ENCODE measurements at regions not wholly inside any gene's neighbourhood (a gene's known extent, or its start where the extent isn't known, plus 50 kb on each side); places are given as distances from the start of the nearest gene placed in this dataset.
"Not testable (repeated sequence)": the region's sequence is repeated elsewhere in the genome, so short reads cannot be mapped to it uniquely, and the experiment has no call there.

DNA sequence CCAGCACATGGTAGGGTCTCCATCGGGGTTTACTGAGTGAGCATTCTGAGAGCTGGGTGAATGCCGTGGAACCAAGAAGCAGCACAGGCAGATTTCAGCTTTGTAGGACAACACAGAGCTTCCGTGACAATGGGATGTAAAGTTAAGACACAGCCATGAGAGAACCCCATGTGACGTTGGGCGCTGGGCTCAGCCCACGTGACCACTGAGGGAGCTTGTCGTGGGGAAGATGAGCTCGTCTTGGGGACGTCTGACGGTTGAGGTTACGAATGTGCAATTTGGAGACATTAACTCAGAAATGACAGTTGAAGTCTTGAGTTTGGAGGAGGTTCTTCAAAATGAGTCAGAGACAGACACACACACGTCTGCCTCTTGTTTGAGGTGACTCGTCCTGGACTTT lies 51.5 kb upstream of the MUC20 start:
- DNase-seq (ENCODE audit: low spot score); intact Hi-C loops (cut with DNase I): not testable (repeated sequence)
- peak; percentile 8 for ATAC-seq

DNA sequence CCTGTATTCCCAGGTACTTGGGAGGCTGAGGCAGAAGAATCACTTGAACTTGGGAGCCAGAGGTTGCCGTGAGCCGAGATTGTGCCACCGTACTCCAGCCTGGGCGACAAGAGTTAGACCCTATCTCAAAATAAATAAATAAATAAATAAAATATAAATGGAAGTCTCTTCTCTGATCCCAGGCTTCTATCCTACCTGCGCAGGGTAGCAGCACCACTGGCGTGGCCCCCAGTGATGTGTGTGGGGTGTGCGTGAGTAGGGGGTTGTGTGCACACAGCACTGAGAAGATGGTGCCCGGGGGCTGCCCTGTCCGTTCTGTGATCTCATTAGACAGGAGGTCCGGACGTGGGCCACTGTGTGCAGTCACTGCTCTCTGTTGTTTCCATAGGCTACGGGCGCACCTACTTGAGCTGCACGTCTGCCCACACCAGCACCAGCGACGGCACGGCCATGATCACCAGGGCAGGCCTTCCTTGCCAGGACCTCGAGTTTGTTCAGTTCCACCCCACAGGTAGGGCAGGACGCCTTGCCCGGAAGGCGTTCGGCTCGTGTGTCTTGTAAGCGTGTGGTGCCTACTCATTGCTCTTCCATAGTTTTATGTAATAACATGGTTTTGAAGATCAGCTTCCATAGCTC lies 52.5 kb upstream of the MUC20 start:
- intact Hi-C loops (cut with DNase I); DNase-seq (ENCODE audit: low spot score): not testable (repeated sequence)
- ATAC-seq = peak; percentile 38

DNA sequence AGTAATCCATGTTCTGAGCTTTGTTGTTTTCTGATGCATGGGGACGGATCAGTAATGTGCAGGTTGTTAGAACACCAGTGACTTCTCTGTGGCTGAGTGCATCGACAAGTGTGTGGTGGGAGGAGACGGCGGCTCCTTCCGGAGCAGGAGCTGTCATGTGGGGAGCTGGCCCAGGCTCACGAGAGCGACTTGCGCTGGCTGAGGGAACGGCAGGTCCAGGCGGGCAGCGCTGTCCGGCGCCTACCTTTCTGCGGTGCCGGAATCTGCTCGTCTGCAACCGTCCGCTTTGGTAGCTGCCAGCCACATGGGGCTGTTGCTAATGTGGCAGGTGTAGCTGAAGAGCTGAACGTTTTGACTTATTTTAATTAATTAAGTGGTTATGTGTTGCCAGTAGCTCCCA lies 55.5 kb upstream of the MUC20 start:
- DNase-seq (ENCODE audit: low spot score); intact Hi-C loops (cut with DNase I): not testable (repeated sequence)
- ATAC-seq = peak; percentile 7

DNA sequence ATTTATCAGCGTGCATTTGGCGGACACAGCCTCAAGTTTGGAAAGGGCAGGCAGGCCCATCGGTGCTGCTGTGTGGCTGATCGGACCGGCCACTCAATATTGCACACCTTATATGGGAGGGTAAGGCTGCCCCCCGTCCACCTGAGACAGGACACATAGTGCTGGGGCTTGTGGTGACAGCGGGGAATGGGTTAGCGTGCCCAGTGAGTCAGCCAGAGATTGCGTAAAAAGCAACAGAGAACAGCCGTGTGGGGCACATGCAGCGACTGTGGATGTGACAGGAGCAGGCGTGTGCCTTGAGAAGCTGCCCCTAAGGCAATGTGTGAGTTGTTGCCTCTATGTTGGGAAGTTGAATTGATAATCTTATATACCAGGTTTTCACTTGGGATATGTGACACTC lies 56.6 kb upstream of the MUC20 start:
- DNase-seq (ENCODE audit: low spot score); intact Hi-C loops (cut with DNase I); ATAC-seq: not testable (repeated sequence)

DNA sequence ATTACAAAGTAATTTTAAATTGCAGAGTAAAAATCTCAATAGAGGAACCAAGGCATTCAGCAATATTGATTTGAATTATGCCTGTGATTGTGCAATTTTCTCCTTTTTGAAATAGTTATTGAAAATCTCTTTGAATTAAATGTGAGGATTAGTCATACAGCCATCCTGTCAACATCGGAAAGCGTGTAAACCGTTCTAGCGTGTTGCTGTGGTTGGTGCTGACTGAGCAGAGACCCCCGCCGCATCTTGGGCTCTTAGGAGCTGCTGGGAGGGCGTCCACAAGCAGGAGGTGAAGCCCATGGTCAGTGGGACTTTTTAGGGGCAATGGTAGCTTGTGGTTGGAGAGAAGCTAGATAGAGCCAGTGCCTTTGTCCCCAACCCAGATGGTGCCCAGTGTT lies 61.6 kb upstream of the MUC20 start:
- DNase-seq (ENCODE audit: low spot score); intact Hi-C loops (cut with DNase I); ATAC-seq: not testable (repeated sequence)

DNA sequence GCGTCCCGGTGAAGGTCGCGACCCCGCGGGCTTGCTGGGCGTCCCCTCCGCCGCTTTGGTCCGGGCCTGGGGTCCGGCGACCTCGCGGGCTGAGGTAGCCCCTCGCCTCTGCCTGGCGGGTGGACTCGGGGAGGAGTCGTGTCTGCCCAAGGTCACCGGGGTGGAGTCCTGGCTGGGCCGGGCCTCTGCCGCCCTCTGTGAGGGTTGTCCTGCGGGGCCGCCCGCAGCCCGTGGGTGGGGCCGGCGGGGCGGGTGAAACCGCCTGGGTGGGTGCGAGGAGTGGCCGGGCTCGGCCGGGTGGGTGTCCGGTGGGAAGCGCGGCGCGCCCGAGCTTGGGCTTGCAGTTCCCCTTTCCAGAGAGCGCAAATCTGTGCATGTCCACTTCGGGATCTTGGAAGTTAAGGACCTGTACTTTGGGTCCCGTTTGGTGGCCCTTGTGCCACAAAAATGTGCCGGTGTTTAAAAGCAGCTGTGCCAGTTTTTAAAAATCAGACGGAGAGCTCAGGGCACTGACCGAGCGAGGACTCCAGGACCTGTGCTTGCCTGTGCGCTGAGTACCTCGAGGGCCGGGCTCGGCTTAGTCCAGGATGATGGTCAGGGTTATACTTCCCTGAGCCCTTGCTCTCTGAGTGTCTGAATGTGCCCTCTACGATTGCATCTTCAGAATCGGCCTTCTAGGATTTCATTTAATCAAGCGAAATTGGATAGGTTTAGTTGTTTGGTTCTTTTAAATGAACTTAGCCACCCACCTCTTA lies 62.2 kb upstream of the MUC20 start:
- intact Hi-C loops (cut with DNase I) = not testable (repeated sequence)

DNA sequence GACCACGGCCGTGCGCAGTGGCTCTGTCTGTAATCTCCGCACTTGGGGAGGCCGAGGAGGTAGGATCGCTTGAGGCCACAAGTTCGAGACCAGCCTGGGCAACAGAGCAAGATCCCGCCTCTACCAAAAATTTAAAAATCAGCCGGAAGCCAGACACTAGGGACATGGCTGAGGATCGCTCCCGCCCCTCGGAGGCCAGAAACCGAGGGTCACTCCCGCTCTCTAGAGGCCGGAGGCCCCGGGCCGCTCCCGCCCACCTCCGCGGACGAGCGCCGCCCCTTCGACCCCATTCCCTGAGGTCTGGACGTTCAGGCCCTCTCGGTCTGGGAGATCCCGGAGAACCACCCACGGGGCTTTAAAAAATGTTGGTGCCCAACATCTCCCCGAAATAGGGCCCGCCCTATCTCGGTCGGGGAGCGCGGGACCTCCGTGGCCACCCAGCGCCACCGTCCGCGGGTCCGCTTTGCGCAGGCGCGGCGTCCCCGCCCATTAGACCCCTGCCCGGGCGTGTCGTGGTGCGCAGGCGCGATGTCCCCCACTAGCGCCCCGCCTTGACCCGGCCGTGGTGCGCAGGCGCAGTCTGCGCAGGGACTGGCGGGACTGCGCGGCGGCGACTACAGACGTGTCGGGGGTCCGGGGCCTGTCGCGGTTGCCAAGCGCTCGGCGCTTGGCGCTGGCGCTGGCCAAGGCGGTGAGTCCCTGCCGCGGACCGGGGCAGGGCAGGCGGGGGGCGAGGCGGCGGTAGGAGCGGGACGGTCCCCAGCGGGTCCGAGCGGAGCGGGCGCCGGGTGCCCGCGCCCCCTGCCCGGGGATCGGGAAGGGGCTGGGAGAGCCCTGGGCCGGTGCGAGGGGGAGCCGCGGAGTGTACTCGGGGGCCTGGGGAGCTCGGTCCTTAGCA lies 63.1 kb upstream of the MUC20 start:
- intact Hi-C loops (cut with DNase I) = not testable (repeated sequence)
- DNase-seq (ENCODE audit: low spot score) (peak; percentile 95), ATAC-seq (peak; percentile 97)

More for the DNA sequence above, 62.2 kb upstream of the MUC20 start:
- peak; percentile 75 for ATAC-seq
- not testable (repeated sequence) for DNase-seq (ENCODE audit: low spot score)

DNA sequence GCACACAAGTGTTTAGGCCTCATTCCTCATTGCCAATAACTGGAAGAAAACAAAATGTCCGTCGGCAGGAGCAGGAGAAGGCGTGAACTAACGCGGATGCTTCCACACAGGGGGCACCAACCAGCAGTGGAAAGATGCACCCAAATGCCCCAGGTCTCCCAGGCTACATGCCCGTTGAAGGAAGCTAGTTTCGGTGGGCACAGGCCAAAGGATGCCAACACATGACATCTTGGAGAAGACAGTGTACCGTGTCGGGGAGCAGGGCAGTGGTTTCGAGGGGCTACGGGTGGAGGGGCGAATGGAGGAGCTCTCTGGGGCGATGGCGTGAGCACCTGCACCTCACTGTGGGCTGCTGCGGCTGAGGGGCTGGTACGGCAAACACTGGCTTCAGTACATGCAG lies 64.7 kb upstream of the MUC20 start:
- intact Hi-C loops (cut with DNase I); ATAC-seq; DNase-seq (ENCODE audit: low spot score): not testable (repeated sequence)

DNA sequence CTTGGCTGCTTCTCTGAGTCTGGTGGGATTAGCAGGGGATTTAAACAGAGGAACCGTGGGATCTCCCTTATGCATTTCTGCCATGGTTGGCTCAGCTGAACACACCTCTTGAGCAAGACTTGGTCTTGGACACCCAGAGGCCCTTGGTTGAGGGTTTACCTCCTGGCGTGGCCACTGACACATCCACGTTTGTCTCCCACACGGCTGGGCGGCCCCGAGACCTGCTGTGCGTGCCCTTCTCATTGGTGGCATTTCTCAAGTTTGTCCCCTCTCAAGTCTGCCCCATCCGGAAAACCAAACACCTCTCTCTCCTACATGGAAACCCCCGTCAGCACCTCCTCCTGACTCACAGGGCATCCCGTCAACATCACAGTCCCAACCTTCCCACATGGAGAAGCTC lies 66.0 kb upstream of the MUC20 start:
- ATAC-seq; intact Hi-C loops (cut with DNase I): not testable (repeated sequence)

DNA sequence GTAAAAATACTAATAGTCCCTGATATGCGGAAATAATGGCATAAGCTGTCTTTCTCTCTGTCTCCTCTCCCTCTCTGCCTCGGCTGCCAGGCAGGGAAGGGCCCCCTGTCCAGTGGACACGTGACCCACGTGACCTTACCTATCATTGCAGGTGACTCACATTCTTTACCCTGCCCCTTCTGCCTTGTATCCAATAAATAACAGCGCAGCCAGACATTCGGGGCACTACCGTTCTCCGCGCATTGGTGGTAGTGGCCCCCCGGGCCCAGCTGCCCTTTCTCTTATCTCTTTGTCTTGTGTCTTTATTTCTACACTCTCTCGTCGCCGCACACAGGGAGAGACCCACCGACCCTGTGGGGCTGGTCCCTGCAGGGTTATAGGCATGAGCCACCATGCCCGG lies 66.6 kb upstream of the MUC20 start:
- ATAC-seq; DNase-seq (ENCODE audit: low spot score); intact Hi-C loops (cut with DNase I): not testable (repeated sequence)

More for the DNA sequence above, 66.0 kb upstream of the MUC20 start:
- not testable (repeated sequence) for DNase-seq (ENCODE audit: low spot score)

DNA sequence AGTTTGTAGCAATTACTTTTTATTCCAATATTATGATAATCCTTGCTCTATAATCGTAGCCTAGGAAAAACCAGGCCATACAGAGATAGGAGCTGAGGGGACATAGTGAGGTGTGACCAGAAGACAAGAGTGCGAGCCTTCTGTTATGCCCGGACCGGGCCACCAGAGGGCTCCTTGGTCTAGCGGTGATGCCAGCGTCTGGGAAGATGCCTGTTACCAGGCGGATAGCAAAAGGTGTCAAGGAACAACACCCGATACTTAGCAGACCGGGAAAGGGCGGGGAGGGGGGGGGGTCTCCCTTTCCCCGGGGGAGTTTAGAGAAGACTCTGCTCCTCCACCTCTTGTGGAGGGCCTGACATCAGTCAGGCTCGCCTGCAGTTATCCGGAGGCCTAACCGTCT lies 67.1 kb upstream of the MUC20 start:
- not testable (repeated sequence) for DNase-seq (ENCODE audit: low spot score)

DNA sequence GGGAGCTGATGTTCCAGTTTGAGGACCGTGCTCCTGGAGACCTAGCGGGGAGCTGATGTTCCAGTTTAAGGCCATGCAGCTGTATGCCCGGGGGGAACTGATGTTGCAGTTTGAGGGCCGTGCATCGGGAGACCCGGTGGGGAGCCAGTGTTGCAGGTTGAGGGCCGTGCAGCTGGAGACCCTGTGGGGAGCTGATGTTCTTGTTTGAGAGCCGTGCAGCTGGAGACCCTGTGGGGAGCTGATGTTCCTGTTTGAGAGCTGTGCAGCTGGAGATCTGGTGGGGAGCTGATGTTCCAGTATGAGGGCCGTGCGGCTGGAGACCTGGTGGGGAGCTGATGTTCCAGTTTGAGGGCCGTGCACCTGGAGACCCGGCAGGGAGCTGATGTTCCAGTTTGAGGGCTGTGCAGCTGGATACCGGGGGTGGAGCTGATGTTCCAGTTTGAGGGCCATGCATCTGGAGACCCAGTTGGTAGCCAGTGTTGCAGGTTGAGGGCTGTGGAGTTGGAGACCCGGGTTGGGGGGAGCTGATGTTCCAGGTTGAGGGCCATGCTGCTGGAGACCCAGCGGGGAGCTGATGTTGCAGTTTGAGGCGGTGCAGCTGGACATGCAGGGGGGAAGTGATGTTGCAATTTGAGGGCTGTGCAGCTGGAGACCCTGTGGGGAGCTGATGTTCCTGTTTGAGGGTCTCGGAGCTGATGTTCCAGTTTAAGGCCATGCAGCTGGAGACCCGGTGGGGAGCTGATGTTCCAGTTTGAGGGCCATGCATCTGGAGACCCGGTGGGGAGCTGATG lies 64.4 kb upstream of the APOD start:
- DNase-seq (ENCODE audit: low spot score); intact Hi-C loops (cut with DNase I): not testable (repeated sequence)
- peak; percentile 30 for ATAC-seq

More for the DNA sequence above, 67.1 kb upstream of the MUC20 start:
- intact Hi-C loops (cut with DNase I) = not testable (repeated sequence)
- peak; percentile 50 for ATAC-seq

DNA sequence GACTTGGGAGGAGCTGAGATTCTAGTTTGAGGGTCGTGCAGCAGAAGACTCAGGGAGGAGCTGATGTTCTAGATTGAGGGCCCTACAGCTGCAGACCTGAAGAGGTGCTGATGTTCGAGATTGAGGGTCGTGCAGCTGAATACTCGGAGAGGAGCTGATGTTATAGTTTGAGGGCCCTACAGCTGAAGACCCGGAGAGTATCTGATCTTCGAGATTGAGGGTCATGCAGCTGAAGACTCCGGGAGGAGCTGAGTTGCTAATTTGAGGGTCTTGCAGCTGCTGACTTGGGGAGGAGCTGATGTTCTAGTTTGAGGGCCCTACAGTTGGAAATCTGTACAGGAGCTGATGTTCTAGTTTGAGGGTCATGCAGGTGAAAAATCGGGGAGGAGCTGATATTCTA lies 62.1 kb upstream of the APOD start:
- ATAC-seq; intact Hi-C loops (cut with DNase I); DNase-seq (ENCODE audit: low spot score): not testable (repeated sequence)

DNA sequence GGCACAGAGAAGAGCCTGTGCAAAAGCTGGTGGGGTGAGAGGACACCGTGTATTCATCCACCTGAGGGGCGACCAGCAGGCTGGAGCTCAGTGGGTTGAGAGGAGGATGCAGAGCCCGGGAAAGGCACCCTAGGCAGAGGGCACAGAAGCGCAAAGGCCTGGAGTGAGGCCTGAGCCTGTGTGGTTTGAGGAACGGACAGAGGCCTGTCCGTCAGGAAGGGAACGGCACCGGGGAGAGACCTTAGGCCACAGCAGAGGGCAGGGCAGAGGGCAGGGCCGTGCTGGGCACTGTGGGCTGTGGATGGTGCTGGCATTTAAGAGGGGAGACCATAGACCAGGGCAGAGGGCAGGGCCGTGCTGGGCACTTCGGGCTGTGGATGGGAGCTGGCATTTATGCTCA lies 59.5 kb upstream of the APOD start:
- DNase-seq (ENCODE audit: low spot score); intact Hi-C loops (cut with DNase I); ATAC-seq: not testable (repeated sequence)

DNA sequence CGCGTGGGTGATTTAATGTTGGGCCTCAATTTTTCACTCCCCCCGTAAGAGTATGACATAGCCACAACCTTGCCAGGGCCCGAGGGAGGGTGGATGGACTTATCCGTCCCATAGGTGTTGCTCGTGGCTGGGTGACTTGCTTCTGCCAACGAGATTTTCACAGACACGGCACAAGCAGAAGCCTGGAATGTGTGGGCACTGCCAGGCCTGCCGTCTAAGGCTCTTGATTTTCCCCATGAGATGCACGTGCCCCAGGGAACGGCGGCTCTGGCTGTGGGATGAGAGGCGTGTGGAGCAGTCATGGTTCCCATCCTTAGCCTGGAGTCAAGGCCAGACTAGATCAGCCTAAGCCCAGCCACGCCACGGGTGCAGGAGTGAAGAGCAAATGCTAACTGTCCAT lies 58.6 kb upstream of the APOD start:
- DNase-seq (ENCODE audit: low spot score); ATAC-seq; intact Hi-C loops (cut with DNase I): not testable (repeated sequence)

DNA sequence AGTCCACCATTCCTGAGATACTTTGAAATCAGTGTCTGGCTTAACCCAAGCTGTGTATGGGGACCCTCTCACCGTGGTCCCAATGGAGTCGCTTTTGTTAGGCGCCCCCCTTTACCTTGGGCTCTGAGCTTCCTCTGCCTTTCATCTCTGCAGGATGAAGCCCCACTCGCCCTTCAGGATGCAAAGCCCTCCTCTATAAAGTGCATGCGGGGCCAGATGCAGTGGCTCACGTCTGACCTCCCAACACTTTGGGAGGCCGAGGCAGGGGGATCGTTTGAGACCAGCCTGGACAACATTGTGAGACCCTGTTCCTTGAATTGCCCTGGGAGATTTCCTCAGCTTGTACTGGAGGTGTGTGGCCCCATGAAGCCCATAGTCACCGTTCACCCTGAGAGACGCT lies 54.7 kb upstream of the APOD start:
- DNase-seq (ENCODE audit: low spot score); ATAC-seq; intact Hi-C loops (cut with DNase I): not testable (repeated sequence)

DNA sequence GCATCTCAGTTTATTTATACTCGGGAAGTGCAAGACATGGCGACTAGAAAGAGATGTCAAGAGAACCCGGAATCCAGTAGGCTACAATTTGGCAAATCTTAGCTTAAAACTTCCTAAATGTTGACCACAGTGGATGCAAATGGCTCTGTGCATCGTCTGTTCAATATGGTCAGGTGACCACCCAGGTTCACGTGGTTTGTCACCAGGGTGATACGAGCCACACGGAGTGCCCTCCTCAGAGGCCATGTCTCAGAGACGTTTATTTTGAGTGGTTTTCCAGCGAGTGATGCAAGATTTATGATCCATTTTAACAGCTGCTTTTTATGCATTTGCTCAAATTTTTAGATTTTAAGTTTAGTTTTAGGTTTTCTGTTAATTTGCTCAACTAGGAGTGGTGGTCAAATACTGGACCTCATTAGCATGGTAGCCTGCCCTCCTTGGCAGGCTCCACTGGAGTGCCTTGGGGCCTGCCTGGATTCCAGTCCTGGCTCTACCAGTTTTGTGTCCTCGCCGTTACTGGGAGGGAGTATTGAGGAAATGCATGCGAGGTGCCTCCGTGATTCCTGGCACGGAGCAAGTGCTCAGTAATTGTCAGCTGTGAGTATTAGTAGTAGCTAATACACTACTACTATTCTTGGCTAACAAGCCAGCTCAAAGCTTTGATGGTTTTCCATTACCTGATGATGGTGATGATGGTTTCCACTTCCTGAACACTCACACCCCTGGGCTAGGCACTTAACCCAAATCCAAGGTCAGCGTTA lies 53.9 kb upstream of the APOD start:
- intact Hi-C loops (cut with DNase I); ATAC-seq; DNase-seq (ENCODE audit: low spot score): not testable (repeated sequence)

DNA sequence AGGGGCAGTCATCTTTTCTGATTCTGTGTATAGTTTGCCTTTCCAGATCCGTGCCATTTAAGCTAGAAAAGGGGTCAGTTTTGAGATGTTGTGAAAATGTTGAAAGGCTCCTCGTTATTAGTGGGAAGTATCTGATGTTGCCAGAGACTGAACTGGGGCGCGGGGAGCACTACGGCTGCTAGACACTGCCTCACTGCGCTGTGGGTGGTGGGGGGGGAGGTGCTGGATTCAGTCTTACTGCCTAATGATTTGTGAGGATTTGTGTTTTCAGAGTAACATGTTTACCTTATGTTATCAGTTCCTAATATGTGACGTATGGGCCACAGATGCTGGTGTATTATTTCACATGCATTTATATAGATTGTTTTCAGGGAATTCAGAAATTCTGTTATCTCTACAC lies 53.3 kb upstream of the APOD start:
- DNase-seq (ENCODE audit: low spot score); ATAC-seq; intact Hi-C loops (cut with DNase I): not testable (repeated sequence)
